WTC11 (cell line): ENCODE measurements at regions not wholly inside any gene's neighbourhood (a gene's known extent, or its start where the extent isn't known, plus 50 kb on each side); places are given as distances from the start of the nearest gene placed in this dataset.

Experiments
- ATAC-seq: fragments of 200-7000 bp; cut with Tn5 transposase; 2 replicates; pipeline ENCODE4 v1.10.0; 2021; ENCODE audit warnings: mild to moderate bottlenecking, moderate library complexity
- CTCF ChIA-PET: fragments of 300-600 bp; sonication (Branson Sonifier 250); formaldehyde crosslinking; loops from one replicate; lab custom pipeline; 2021; ENCODE audit warnings: antibody characterized with exemption; lab: Charles Lee
- POLR2A ChIA-PET: fragments of 350-600 bp; sonication (Branson Sonifier 250); formaldehyde crosslinking; loops from one replicate; lab custom pipeline; 2021; ENCODE audit warnings: antibody characterized with exemption; lab: Charles Lee
- DNase-seq: peaks from one replicate; pipeline ENCODE4 v3.0.0; 2021; ENCODE audit warnings: low spot score
- H3K27ac Mint-ChIP-seq: 2 replicates; pipeline ENCODE4 v1.8.0; 2021; ENCODE audit warnings: mixed read lengths
- H3K27me3 Mint-ChIP-seq: 2 replicates; pipeline ENCODE4 v1.8.0; 2021; ENCODE audit warnings: low read depth, mild to moderate bottlenecking, moderate library complexity, mixed read lengths
- H3K36me3 Mint-ChIP-seq: 2 replicates; pipeline ENCODE4 v1.8.0; 2021; ENCODE audit warnings: mixed read lengths
- H3K4me1 Mint-ChIP-seq: 2 replicates; pipeline ENCODE4 v1.8.0; 2022; ENCODE audit warnings: mixed read lengths
- H3K4me3 Mint-ChIP-seq: 2 replicates; pipeline ENCODE4 v1.8.0; 2021; ENCODE audit warnings: mild to moderate bottlenecking, moderate library complexity, mixed read lengths
- H3K9me3 Mint-ChIP-seq: 2 replicates; pipeline ENCODE4 v1.8.0; 2021; ENCODE audit warnings: mixed read lengths
- ATF1 ChIP-seq: sonication (generic); formaldehyde crosslinking; IDR thresholded peaks from 2 replicates; pipeline ENCODE4 v1.8.1; 2023; ENCODE audit warnings: mild to moderate bottlenecking, moderate library complexity, missing genetic modification reagents
- ATF6 ChIP-seq: sonication (generic); formaldehyde crosslinking; IDR thresholded peaks from 2 replicates; pipeline ENCODE4 v1.8.1; 2023; ENCODE audit warnings: mild to moderate bottlenecking, missing genetic modification reagents
- CREM ChIP-seq: sonication (generic); formaldehyde crosslinking; IDR thresholded peaks from 2 replicates; pipeline ENCODE4 v1.8.1; 2022; ENCODE audit warnings: mild to moderate bottlenecking, missing genetic modification reagents, moderate library complexity
- E2F1 ChIP-seq: sonication (generic); formaldehyde crosslinking; IDR thresholded peaks from 2 replicates; pipeline ENCODE4 v1.8.0; 2022; ENCODE audit warnings: mild to moderate bottlenecking, missing genetic modification reagents
- E2F5 ChIP-seq: sonication (generic); formaldehyde crosslinking; IDR thresholded peaks from 2 replicates; pipeline ENCODE4 v1.8.1; 2022; ENCODE audit warnings: mild to moderate bottlenecking, moderate library complexity, missing genetic modification reagents
- ELF4 ChIP-seq: sonication (generic); formaldehyde crosslinking; IDR thresholded peaks from 2 replicates; pipeline ENCODE4 v1.8.1; 2022; ENCODE audit warnings: low read depth, mild to moderate bottlenecking, moderate library complexity, missing genetic modification reagents
- ESRRA ChIP-seq: sonication (generic); formaldehyde crosslinking; IDR thresholded peaks from 2 replicates; pipeline ENCODE4 v1.8.1; 2022; ENCODE audit warnings: mild to moderate bottlenecking, missing genetic modification reagents, borderline replicate concordance
- ETV6 ChIP-seq: sonication (generic); formaldehyde crosslinking; IDR thresholded peaks from 2 replicates; pipeline ENCODE4 v1.8.1; 2022; ENCODE audit warnings: mild to moderate bottlenecking, missing genetic modification reagents
- FOXK1 ChIP-seq: sonication (generic); formaldehyde crosslinking; IDR thresholded peaks from 2 replicates; pipeline ENCODE4 v1.8.0; 2022; ENCODE audit warnings: mild to moderate bottlenecking, moderate library complexity, missing genetic modification reagents
- HMGA2 ChIP-seq: fragments of 250-450 bp; sonication (Bioruptor Pico); IDR thresholded peaks from 2 replicates; pipeline ENCODE4 v1.4.0; 2021; ENCODE audit warnings: mild to moderate bottlenecking, moderate library complexity
- HMGXB4 ChIP-seq: sonication (generic); formaldehyde crosslinking; IDR thresholded peaks from 2 replicates; pipeline ENCODE4 v1.8.1; 2023; ENCODE audit warnings: mild to moderate bottlenecking, moderate library complexity, missing genetic modification reagents
- IRF2 ChIP-seq: sonication (generic); formaldehyde crosslinking; IDR thresholded peaks from 2 replicates; pipeline ENCODE4 v1.8.0; 2022; ENCODE audit warnings: low read depth, missing genetic modification reagents, borderline replicate concordance
- MYBL2 ChIP-seq: sonication (generic); formaldehyde crosslinking; IDR thresholded peaks from 2 replicates; pipeline ENCODE4 v1.8.1; 2023; ENCODE audit warnings: mild to moderate bottlenecking, moderate library complexity, missing genetic modification reagents
- NFYB ChIP-seq: sonication (generic); formaldehyde crosslinking; conservative IDR thresholded peaks from 2 replicates; pipeline ENCODE4 v1.8.0; 2022; ENCODE audit warnings: low read depth, missing genetic modification reagents
- NR1H2 ChIP-seq: sonication (generic); formaldehyde crosslinking; IDR thresholded peaks from 2 replicates; pipeline ENCODE4 v1.9.0; 2021; ENCODE audit warnings: mild to moderate bottlenecking, moderate library complexity, missing genetic modification reagents
- PRDM15 ChIP-seq: sonication (generic); formaldehyde crosslinking; IDR thresholded peaks from 2 replicates; pipeline ENCODE4 v1.8.0; 2022; ENCODE audit warnings: missing genetic modification reagents
- PRRX2 ChIP-seq: fragments of 250-450 bp; sonication (Bioruptor Pico); IDR thresholded peaks from 2 replicates; pipeline ENCODE4 v1.8.0; 2021; ENCODE audit warnings: mild to moderate bottlenecking
- TCF7 ChIP-seq: sonication (generic); formaldehyde crosslinking; IDR thresholded peaks from 2 replicates; pipeline ENCODE4 v1.8.0; 2022; ENCODE audit warnings: mild to moderate bottlenecking, low read depth, missing genetic modification reagents, moderate library complexity
- ZBTB21 ChIP-seq: sonication (generic); formaldehyde crosslinking; IDR thresholded peaks from 2 replicates; pipeline ENCODE4 v1.8.1; 2023; ENCODE audit warnings: mild to moderate bottlenecking, missing genetic modification reagents, borderline replicate concordance
- ZMAT4 ChIP-seq: fragments of 250-450 bp; sonication (Bioruptor Pico); IDR thresholded peaks from 2 replicates; pipeline ENCODE4 v1.9.0; 2021; ENCODE audit warnings: mild to moderate bottlenecking
- ZNF317 ChIP-seq: sonication (generic); formaldehyde crosslinking; IDR thresholded peaks from 2 replicates; pipeline ENCODE4 v1.8.1; 2023; ENCODE audit warnings: low read depth, mild to moderate bottlenecking, moderate library complexity, missing genetic modification reagents, borderline replicate concordance
- ZNF396 ChIP-seq: fragments of 250-450 bp; sonication (Bioruptor Pico); IDR thresholded peaks from 2 replicates; pipeline ENCODE4 v1.8.0; 2021; ENCODE audit warnings: mild to moderate bottlenecking, moderate library complexity, borderline replicate concordance
- ZNF416 ChIP-seq: fragments of 250-450 bp; sonication (Bioruptor Pico); IDR thresholded peaks from 2 replicates; pipeline ENCODE4 v1.9.0; 2021; ENCODE audit warnings: mild to moderate bottlenecking, inconsistent platforms
- ZNF423 ChIP-seq: fragments of 250-450 bp; sonication (Bioruptor Pico); IDR thresholded peaks from 2 replicates; pipeline ENCODE4 v2.1.2; 2022; ENCODE audit warnings: mild to moderate bottlenecking, moderate library complexity
- ZSCAN18 ChIP-seq: fragments of 250-450 bp; sonication (Bioruptor Pico); IDR thresholded peaks from 2 replicates; pipeline ENCODE4 v2.1.2; 2022; ENCODE audit warnings: mild to moderate bottlenecking, moderate library complexity

- no peaks in the 10 kb centered on the region for H3K36me3 Mint-ChIP-seq
- H3K4me1 Mint-ChIP-seq, result peaks cover 7% of the 10 kb centered on the region; the same call in 1 of the 2 replicates
- DNase-seq, result no peak
- H3K9me3 Mint-ChIP-seq, result no peaks in the 10 kb centered on the region
- ATAC-seq, result no peak
- H3K4me3 Mint-ChIP-seq, result no peak overlapping the region
- no peak overlapping the region for H3K27ac Mint-ChIP-seq
- CTCF ChIA-PET, result no interaction called here
- H3K27me3 Mint-ChIP-seq, result no peaks in the 10 kb centered on the region
- POLR2A ChIA-PET, result no interaction called here
- TF ChIP-seq ZNF317, result no peak
- no peak for TF ChIP-seq NR1H2 (CRISPR knock-in tag)
- no peak for TF ChIP-seq HMGA2
- TF ChIP-seq HMGXB4, result no peak
- no peak for TF ChIP-seq ZMAT4 (CRISPR knock-in tag)
- TF ChIP-seq PRDM15, result no peak
- no peak for TF ChIP-seq ESRRA (CRISPR knock-in tag)
- no peak for TF ChIP-seq ATF6 (CRISPR knock-in tag)
- no peak for TF ChIP-seq TCF7 (CRISPR knock-in tag)
- no peak for TF ChIP-seq ZNF396
- no peak for TF ChIP-seq FOXK1
- TF ChIP-seq ETV6 (CRISPR knock-in tag), result no peak
- TF ChIP-seq MYBL2 (CRISPR knock-in tag), result no peak
- no peak for TF ChIP-seq E2F5 (CRISPR knock-in tag)
- TF ChIP-seq CREM (CRISPR knock-in tag), result no peak
- no peak for TF ChIP-seq ATF1 (CRISPR knock-in tag)
- no peak for TF ChIP-seq NFYB
- no peak for TF ChIP-seq ZNF423 (CRISPR knock-in tag)
Observed at GRCh38 chr13:81602241-81602640, 1261.3 kb upstream of the SPRY2 start.

GRCh38 chr13:81597101-81597500 is 1256.2 kb upstream of the SPRY2 start:
- Mint-ChIP-seq H3K4me1 (peaks cover 7% of the 10 kb centered on the region; the same call in 1 of the 2 replicates), H3K36me3 (no peaks in the 10 kb centered on the region), H3K27ac (no peak overlapping the region), H3K27me3 (no peaks in the 10 kb centered on the region), H3K9me3 (no peaks in the 10 kb centered on the region), H3K4me3 (no peak overlapping the region)
- ChIA-PET CTCF (no interaction called here), POLR2A (no interaction called here)
- no peak for DNase-seq
- no peak for ATAC-seq
- TF ChIP-seq E2F1 (CRISPR knock-in tag) (no peak), IRF2 (CRISPR knock-in tag) (no peak), ZSCAN18 (CRISPR knock-in tag) (no peak), ATF6 (CRISPR knock-in tag) (no peak), ELF4 (CRISPR knock-in tag) (no peak), FOXK1 (no peak), ZBTB21 (CRISPR knock-in tag) (no peak), CREM (CRISPR knock-in tag) (no peak), ZNF416 (no peak), PRRX2 (no peak)
